ENCODE measurements at regions not wholly inside any gene's neighbourhood (a gene's known extent, or its start where the extent isn't known, plus 50 kb on each side); places are given as distances from the start of the nearest gene placed in this dataset.

- TF ChIP-seq PKNOX1 (IDR thresholded peaks at IDR 0.05) (no peak), FOXK2 (IDR thresholded peaks at IDR 0.05) (no peak), FOXM1 (IDR thresholded peaks at IDR 0.05; ENCODE audit: borderline replicate concordance) (no peak), ZNF384 (IDR thresholded peaks at IDR 0.05) (no peak)
Measured at GRCh38 chr5:173399851-173400250, 71.6 kb upstream of the STC2 start.

Measured in HEK293T (cell line).